Inflammatory macrophage treated with lipopolysaccharide for 4 hours (primary cell): ENCODE measurements at regions not wholly inside any gene's neighbourhood (a gene's known extent, or its start where the extent isn't known, plus 50 kb on each side); places are given as distances from the start of the nearest gene placed in this dataset.

Experiments
- DNase-seq: peaks from one replicate; pipeline ENCODE4 v3.0.0-alpha.2; 2020

DNA sequence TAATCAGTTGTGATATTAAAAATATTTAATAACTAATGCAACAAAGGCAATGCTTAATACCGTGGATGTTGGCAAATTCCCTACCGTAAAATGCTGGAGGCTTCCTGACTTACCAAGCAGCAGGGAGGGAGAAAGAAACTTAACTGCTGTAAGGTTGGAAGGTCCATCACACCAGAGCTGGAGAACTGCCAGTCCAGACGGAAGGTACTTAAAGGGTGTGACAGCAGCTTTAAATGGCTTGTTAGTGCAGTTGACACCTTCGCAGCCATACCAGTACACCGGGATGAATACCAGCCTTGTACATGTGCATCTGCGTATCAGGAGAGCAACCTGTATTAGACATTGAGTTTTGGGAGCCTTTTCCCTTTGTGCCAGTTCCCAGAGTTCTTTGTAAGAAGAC lies 269.5 kb upstream of the NCAM2 start:
- no peak for DNase-seq

DNA sequence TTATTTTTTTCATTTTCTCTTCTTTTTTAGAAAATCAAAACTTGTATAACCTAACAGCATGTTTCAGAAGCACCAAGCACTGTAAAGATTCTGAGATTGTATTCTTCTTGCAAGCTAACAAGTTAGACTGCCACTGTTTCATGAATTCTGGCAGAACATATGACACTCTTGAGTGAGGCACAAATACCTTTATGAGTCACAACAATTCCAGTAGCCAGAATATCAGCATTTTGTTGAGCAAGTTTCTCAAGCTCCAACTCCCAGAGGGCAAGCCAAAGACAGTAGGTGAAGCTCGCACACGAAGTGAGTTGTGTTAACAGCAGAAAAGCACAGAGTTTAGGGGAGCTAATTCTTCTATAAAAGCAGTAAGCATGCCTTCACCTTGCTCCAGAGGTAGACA lies 268.8 kb upstream of the NCAM2 start:
- DNase-seq: no peak

DNA sequence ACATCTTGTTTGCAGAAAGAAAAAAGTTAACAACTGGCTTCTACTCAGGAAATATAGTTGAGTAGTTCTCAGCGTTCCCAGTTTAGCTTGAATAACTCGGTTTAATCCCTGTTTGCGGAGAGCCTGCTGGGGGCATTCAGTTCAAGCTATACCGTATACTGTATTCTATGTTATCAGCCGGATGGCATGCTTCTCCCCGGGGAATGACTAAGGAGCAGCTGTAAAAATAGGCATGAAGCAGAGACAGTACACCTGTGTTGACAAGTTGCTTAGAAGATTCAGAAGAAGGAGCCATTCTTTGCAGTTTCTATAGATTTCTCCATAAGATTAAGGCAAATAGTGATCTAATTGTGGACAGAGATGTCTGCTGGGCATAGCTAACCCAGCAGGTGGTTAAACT lies 267.8 kb upstream of the NCAM2 start:
- no peak for DNase-seq

DNA sequence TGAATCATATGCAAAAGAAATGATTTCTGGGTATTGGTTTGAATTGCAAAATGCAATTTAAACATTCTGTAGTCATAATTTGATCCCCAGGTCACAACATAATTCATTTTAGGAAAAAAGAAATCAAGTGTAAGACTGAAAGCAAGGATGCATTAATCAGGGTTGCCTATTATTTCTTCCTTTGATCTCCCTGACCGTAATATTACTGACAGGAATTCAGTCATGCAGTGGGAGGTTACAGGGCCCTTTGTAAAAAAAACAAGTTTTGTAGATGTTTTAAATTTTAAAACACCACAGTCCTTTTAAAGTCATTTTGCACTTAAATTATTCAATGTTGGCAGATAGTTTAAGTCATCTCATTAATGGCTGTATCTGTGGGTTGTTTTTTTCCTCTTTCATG lies 263.0 kb upstream of the NCAM2 start:
- DNase-seq: no peak

DNA sequence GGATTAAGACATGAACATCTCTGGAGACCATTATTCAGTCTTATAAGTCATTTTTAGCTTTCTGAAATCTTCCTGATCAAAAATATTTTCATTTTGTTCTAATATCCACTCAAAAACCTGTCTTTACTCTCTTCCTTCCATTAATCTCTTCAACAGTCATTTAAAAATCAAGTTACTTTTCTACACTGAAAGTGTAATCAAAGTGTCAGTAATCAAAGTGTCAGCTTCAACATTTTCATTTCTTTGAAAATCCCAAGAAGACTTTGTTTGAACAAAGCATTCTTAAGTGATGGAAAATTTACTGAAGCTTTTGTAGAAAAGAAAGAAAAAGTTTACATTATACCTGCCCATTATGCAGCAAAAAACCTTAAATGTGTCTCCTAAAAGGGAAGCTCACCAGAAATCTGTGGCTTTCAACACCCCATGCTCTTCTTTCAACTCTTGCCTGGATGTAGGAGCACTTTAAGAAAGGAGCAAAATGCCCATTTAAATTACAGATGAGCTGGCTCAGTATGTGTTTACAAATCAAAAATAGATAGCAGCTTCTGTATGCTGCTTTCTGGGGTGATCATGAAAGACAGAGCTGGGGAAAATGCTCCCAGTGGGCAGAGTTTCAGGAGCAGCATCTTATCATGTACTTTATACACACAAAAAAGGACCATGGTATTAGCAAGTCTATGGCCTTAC lies 260.8 kb upstream of the NCAM2 start:
- no peak for DNase-seq

GRCh38 chr21:20739421-20739820 lies 258.8 kb upstream of the NCAM2 start:
- no peak for DNase-seq

- DNase-seq: no peak
Measured at GRCh38 chr21:20741445-20741844, 256.8 kb upstream of the NCAM2 start.

DNA sequence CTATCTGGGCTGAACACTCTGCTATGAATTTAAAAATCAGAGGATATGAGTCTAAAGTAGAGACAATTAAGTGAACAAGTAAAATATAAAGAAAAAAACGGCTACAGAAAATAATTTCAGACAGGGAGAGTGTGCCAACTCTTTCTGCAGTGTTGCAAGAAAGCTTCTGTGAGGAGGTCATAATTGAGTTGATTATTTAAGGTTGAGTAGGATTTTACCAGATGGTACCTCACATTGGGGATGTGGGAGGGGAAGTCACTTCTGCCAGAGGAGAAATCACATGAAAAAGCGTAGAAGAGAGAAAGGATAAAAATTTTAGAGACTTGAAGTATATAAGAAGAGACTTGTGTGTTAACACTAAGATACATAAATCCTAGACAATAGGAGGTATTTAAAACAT lies 238.0 kb upstream of the NCAM2 start:
- DNase-seq: no peak

GRCh38 chr21:20774737-20775136 lies 223.5 kb upstream of the NCAM2 start:
- DNase-seq: no peak

DNA sequence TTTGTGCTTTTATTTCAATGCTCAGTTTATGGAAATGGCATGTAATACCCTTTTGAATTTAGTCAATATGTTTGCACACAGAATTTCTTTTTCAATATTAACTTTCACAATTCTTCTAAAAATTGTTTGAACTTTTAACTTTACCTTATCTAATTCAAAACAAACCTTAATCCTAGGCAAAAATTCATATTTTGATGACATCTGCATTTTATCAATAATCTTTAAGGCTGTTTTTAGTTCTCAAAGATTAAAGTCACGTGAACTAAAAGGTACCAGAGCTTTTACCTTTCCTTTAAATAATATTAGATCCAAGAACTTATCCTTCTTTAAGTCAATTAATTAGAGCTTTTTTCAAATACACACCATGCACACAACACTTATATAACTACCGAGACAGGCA lies 218.9 kb upstream of the NCAM2 start:
- no peak for DNase-seq

GRCh38 chr21:20783611-20784010 lies 214.6 kb upstream of the NCAM2 start:
- no peak for DNase-seq

- DNase-seq: no peak
Measured at GRCh38 chr21:20789729-20790500, 208.3 kb upstream of the NCAM2 start.

DNA sequence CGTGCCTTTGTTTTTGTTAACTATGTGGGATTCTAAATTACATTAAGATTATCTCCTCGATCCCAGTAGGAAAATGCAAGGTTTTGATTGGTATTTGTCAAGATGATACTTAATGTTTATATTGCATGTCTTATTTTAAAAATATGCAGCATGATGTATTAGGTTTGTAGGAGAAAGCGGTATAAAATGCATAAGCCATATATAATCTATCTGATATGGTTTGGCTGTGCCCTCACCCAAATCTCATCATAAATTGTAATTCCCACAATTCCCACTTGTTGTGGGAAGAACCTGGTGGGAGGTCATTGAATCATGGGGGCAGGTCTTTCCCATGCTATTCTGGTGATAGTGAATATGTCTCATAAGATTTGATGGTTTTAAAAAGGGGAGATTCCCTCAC lies 198.1 kb upstream of the NCAM2 start:
- DNase-seq: no peak

- DNase-seq: no peak
Measured at GRCh38 chr21:20802201-20802600, 196.0 kb upstream of the NCAM2 start.

- no peak for DNase-seq
Measured at GRCh38 chr21:20802631-20803260, 195.5 kb upstream of the NCAM2 start.

DNA sequence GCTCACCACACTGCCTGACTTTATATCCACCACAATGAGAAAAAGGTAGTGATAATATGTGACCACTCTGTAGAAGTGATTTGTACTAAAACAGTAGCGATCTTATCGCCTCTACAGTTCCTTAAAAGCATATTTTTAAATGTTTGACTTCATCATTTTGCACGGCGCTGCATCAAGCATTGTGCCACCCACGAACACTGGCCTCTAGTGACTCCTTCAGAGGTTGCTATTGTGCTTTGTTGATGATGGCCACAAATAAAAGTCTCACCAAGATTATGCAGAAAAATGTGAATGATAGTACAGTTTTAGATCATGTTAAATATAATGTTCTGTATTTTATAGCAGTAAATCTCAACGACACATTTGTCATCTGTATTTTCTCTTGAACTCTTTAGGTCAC lies 186.5 kb upstream of the NCAM2 start:
- DNase-seq: no peak

- no peak for DNase-seq
Measured at GRCh38 chr21:20814090-20814489, 184.1 kb upstream of the NCAM2 start.

DNA sequence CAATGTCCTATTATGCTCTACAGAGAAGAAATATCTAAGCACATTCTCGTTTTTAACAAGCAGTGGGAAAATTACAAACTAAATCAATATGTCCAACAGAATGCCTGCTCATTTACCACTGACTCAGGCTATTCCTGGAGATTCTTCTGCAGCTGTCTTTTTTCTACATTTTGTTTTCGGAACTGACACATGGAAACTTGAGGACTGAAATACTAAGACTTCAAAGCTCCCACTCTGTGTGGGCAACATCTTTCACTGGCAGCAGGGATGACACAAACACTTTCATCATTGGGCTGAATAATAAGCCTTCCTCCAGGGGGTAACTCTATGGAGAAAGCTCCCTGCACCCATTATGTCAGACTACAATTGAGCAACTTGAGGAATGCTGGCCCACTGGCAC lies 175.5 kb upstream of the NCAM2 start:
- no peak for DNase-seq

DNA sequence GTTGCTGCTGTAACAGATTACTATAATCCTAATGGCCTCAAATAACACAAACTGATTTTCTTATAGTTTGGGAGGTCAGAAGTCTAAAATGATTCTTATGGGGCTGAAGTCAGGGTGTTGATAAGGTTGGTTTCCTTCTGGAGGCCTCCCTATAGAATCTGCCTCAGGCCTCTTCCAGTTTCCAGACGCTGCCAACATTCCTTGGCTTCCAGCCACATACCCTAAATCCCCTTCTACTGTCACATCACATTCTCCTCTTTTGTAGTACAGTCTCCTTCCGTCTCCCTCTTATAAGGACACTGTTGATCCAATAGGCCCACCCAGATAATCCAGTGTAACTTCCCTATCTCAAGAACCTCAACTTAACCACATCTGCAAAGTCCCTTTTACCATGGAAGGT lies 145.3 kb upstream of the NCAM2 start:
- DNase-seq: no peak

GRCh38 chr21:20856926-20857325 lies 141.3 kb upstream of the NCAM2 start:
- no peak for DNase-seq

GRCh38 chr21:20874202-20874601 lies 124.0 kb upstream of the NCAM2 start:
- no peak for DNase-seq

DNA sequence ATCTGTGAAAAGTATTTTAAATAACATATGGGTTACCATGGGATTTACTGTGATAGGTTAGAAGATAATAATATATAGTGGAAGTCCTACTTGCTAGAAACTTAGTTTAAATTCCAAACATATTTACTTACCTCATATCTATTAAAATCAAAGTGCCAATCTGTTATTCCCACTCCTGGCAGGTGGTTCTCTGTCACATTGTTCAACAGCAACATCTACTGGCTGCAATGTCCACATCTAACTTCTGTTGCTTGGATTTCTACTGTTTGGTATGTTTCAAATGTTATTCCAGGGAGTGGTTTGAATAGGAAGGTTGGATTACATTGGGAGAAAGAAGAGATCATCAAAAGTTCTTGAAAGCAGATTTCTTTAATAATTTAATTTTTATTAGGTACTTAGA lies 122.5 kb upstream of the NCAM2 start:
- no peak for DNase-seq

DNA sequence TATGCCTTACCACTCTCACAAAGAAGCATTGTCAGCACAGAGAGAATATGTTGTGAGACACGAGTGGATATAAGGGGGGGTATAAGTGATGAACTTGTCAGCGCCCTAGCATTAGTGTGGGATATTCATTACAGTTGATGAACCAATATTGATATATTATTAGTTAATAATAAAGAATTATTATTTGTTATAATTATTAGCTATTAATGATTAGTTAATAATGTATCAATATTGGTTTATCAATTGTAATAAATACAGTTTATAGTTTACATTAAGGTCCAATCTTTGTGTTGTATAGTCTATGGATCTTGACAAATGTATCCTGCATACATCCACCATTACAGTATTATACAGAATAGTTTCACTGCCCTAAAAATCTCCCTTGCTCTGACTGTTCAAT lies 120.2 kb upstream of the NCAM2 start:
- DNase-seq: no peak
